ENCODE measurements at regions not wholly inside any gene's neighbourhood (a gene's known extent, or its start where the extent isn't known, plus 50 kb on each side); places are given as distances from the start of the nearest gene placed in this dataset.

GRCh38 chrX:40371376-40371775 lies 209.4 kb upstream of the ATP6AP2 start:
- TF ChIP-seq MXI1 (IDR thresholded peaks at IDR 0.05; ENCODE audit: low read depth, low read length) (no peak), POLR2AphosphoS5 (IDR thresholded peaks at IDR 0.05; ENCODE audit: low read depth, low read length) (no peak), GABPA (IDR thresholded peaks at IDR 0.05; ENCODE audit: low read depth) (no peak), USF2 (IDR thresholded peaks at IDR 0.05; ENCODE audit: borderline replicate concordance, low read depth, low read length) (no peak), SIN3A (IDR thresholded peaks at IDR 0.05; ENCODE audit: borderline replicate concordance, low read depth, low read length) (no peak), TEAD4 (IDR thresholded peaks at IDR 0.05; ENCODE audit: borderline replicate concordance, insufficient read depth) (no peak), NRF1 (IDR thresholded peaks at IDR 0.05; ENCODE audit: low read depth, low read length) (no peak), PBX3 (IDR thresholded peaks at IDR 0.05) (no peak), RAD21 (IDR thresholded peaks at IDR 0.05; ENCODE audit: low read length) (no peak), RCOR1 (IDR thresholded peaks at IDR 0.05; ENCODE audit: low read length) (no peak), JUND (IDR thresholded peaks at IDR 0.05) (no peak), IRF3 (IDR thresholded peaks at IDR 0.05; ENCODE audit: low read depth, low read length) (no peak), REST (IDR thresholded peaks at IDR 0.05; ENCODE audit: low read depth, low read length) (no peak), RFX5 (IDR thresholded peaks at IDR 0.05; ENCODE audit: low read length) (no peak)
- POLR2A ChIA-PET, result no interaction called here
- Histone ChIP-seq H3K27ac (ENCODE audit: low read depth in 2 of 2, low read length in 1 of 2) (no peak overlapping the region), H3K4me3 (ENCODE audit: low read depth in 2 of 2, low read length in 1 of 2) (no peak overlapping the region), H3K27me3 (ENCODE audit: insufficient read depth) (no peaks in the 10 kb centered on the region; the same call in 1 of the 2 replicates), H3K9me3 (no peaks in the 10 kb centered on the region), H3K79me2 (ENCODE audit: insufficient read depth) (no peaks in the 10 kb centered on the region), H3K4me1 (ENCODE audit: control insufficient read depth in 1 of 2, insufficient read depth in 2 of 2, low read depth in 1 of 2, low read length in 1 of 2) (no peaks in the 10 kb centered on the region), H3K4me2 (no peak overlapping the region), H3K9ac (no peak overlapping the region), H2AFZ (ENCODE audit: low read depth) (no peak overlapping the region), H4K20me1 (ENCODE audit: insufficient read depth) (no peaks in the 10 kb centered on the region), H3K36me3 (replicated peaks in 1 of 2; ENCODE audit: control insufficient read depth in 1 of 2, insufficient read depth in 2 of 2, low read length in 1 of 2) (no peaks in the 10 kb centered on the region), H3F3A (replicated peaks; ENCODE audit: insufficient read depth) (no peaks in the 10 kb centered on the region), H3K9me2 (no peaks in the 10 kb centered on the region)
- WGBS (ENCODE audit: low lambda C conversion rate), result 32% methylated on average over 6 of the region's 6 CpGs
- CTCF ChIA-PET, result interaction anchor here (1.3 kb wide), 1 partner anchor 182 kb away, joined by 3 read pairs; no protein-coding TSS in a partner anchor
- DNase-seq, result no peak

Data from SK-N-SH (cell line).